Loucy (cell line): ENCODE measurements at regions not wholly inside any gene's neighbourhood (a gene's known extent, or its start where the extent isn't known, plus 50 kb on each side); places are given as distances from the start of the nearest gene placed in this dataset.

Experiments used
- H2AFZ ChIP-seq: fragments of 200-600 bp; sonication (generic); 2 replicates; pipeline ENCODE4 v1.6.0; 2016; ENCODE audit warnings: antibody characterized with exemption, mild to moderate bottlenecking, low read length, moderate library complexity
- H3F3A ChIP-seq: fragments of 200-600 bp; 2 replicates; pipeline ENCODE4 v1.6.0; 2016; ENCODE audit warnings: antibody characterized with exemption, low read depth, mild to moderate bottlenecking
- H3K27me3 ChIP-seq: fragments of 200-600 bp; sonication (generic); 2 replicates; pipeline ENCODE4 v1.6.1; 2014; ENCODE audit warnings: low read length, mild to moderate bottlenecking; ENCODE audit not compliant: insufficient read depth, poor library complexity, severe bottlenecking
- H3K36me3 ChIP-seq: fragments of 200-600 bp; sonication (generic); 2 replicates; pipeline ENCODE4 v1.6.1; 2016; ENCODE audit warnings: low read length; ENCODE audit not compliant: insufficient read depth
- H3K4me1 ChIP-seq: fragments of 200-600 bp; sonication (generic); 2 replicates; pipeline ENCODE4 v1.5.1; 2014; ENCODE audit warnings: low read length, mild to moderate bottlenecking; ENCODE audit not compliant: insufficient read depth, poor library complexity, severe bottlenecking
- H3K4me2 ChIP-seq: fragments of 200-600 bp; sonication (generic); 2 replicates; pipeline ENCODE4 v1.6.0; 2014; ENCODE audit warnings: antibody characterized with exemption, low read length, low read depth, mild to moderate bottlenecking; ENCODE audit not compliant: poor library complexity, severe bottlenecking
- H3K4me3 ChIP-seq: fragments of 200-600 bp; sonication (generic); 2 replicates; pipeline ENCODE4 v1.5.1; 2014; ENCODE audit warnings: low read length, mild to moderate bottlenecking, mixed read lengths; ENCODE audit not compliant: poor library complexity, severe bottlenecking
- H3K79me2 ChIP-seq: fragments of 200-600 bp; sonication (generic); 2 replicates; pipeline ENCODE4 v1.6.1; 2014; ENCODE audit warnings: low read length; ENCODE audit not compliant: insufficient read depth
- H3K9ac ChIP-seq: fragments of 200-600 bp; sonication (generic); 2 replicates; pipeline ENCODE4 v1.6.0; 2014; ENCODE audit warnings: mild to moderate bottlenecking, low read depth, low read length, moderate library complexity; ENCODE audit not compliant: poor library complexity, severe bottlenecking
- H3K9me2 ChIP-seq: fragments of 200-600 bp; sonication (generic); replicated peaks from 2 replicates; pipeline ENCODE4 v1.6.1; 2016; ENCODE audit warnings: low read depth, low read length, mixed read lengths
- H3K9me3 ChIP-seq: fragments of 200-600 bp; sonication (generic); 2 replicates; pipeline ENCODE4 v1.6.1; 2014; ENCODE audit warnings: mild to moderate bottlenecking, antibody characterized with exemption, low read length, low read depth; ENCODE audit not compliant: insufficient read depth
- H4K20me1 ChIP-seq: fragments of 200-600 bp; sonication (generic); 2 replicates; pipeline ENCODE4 v1.6.0; 2014; ENCODE audit warnings: antibody characterized with exemption, low read length, mild to moderate bottlenecking; ENCODE audit not compliant: insufficient read depth, poor library complexity, severe bottlenecking
- EZH2phosphoT487 ChIP-seq: fragments of 200-600 bp; IDR thresholded peaks from 2 replicates; pipeline ENCODE4 v1.6.1; 2018; ENCODE audit warnings: antibody characterized with exemption, mild to moderate bottlenecking, moderate library complexity, borderline replicate concordance
- TF ChIP-seq, protein P1 (sequence below): fragments of 200-600 bp; sonication (generic); conservative IDR thresholded peaks from 2 replicates; pipeline ENCODE4 v1.5.1; 2014; ENCODE audit warnings: mild to moderate bottlenecking, antibody characterized with exemption, low read length

DNA sequence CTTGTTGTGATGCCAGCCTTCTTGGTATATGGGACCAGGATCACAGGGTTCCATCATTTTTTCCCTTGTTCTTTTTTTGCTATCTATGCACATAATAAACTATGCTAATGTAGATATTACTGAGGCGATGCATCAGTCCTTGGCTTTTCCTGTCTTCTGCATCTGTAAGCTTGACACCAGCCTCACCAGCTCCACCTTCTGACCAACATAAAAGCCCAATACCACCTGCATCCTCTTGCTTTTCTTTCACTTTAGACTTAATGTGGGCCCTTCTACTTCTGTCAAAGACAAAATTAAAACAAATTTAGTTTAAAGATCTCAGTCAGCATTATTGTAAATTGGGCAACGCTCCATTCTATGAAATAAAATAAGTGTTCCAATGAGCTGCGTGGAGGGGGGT is 1718.8 kb upstream of the PCDH10 start:
- Histone ChIP-seq H2AFZ (peak overlapping the region; percentile 90), H3K4me3 (peak overlapping the region; percentile 49), H3K9me2 (no peaks in the 10 kb centered on the region)

DNA sequence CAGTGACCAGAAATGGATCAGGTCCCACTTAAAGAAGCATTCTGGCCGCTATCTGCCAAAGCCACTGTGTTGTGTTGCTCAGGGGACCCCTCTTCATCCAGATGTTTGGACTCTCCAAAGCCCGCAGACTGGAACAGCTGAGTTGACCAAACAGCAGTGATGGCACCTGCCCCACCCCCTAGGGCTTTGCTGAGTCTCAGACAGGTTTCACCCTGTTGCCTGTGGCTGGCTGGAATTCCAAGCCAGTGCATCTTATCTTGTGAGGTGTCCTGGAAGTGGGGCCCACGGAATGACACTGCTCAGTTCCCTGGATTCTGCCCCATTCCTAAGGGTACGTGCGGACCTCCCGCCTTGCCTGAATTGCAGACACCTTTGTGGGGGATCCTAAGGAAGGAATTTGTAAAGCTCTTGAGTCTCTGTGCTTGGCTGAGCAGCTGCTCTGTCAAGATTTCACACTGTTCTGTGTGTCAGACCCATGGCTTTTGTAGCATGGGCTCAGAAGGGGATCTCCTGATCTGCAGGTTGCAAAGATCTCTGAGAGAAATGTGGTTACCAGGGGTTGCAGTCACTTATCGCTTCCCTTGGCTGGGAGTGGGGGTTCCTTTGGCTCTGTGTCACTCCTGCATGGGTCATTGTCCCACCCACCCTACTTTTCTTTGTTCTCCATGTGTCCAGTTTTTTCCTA is 1707.9 kb upstream of the PCDH10 start:
- Histone ChIP-seq H3K9ac (no peak overlapping the region), H3K4me1 (no peaks in the 10 kb centered on the region), H2AFZ (no peak overlapping the region)

More for the DNA sequence above, 1718.8 kb upstream of the PCDH10 start:
- H3K79me2 ChIP-seq, result no peaks in the 10 kb centered on the region
- no peaks in the 10 kb centered on the region for H3K27me3 ChIP-seq
- TF ChIP-seq, protein P1, sequence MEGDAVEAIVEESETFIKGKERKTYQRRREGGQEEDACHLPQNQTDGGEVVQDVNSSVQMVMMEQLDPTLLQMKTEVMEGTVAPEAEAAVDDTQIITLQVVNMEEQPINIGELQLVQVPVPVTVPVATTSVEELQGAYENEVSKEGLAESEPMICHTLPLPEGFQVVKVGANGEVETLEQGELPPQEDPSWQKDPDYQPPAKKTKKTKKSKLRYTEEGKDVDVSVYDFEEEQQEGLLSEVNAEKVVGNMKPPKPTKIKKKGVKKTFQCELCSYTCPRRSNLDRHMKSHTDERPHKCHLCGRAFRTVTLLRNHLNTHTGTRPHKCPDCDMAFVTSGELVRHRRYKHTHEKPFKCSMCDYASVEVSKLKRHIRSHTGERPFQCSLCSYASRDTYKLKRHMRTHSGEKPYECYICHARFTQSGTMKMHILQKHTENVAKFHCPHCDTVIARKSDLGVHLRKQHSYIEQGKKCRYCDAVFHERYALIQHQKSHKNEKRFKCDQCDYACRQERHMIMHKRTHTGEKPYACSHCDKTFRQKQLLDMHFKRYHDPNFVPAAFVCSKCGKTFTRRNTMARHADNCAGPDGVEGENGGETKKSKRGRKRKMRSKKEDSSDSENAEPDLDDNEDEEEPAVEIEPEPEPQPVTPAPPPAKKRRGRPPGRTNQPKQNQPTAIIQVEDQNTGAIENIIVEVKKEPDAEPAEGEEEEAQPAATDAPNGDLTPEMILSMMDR, result peak; percentile 75
- TF ChIP-seq EZH2phosphoT487, result no peak
- H3K4me2 ChIP-seq, result peak overlapping the region; percentile 64
- peaks cover 5% of the 10 kb centered on the region; the same call in 1 of the 2 replicates for H3K9me3 ChIP-seq
- H3K9ac ChIP-seq, result peak overlapping the region; percentile 48
- H4K20me1 ChIP-seq, result no peaks in the 10 kb centered on the region
- no peaks in the 10 kb centered on the region for H3F3A ChIP-seq
- H3K36me3 ChIP-seq, result no peaks in the 10 kb centered on the region
- peaks cover 5% of the 10 kb centered on the region for H3K4me1 ChIP-seq

DNA sequence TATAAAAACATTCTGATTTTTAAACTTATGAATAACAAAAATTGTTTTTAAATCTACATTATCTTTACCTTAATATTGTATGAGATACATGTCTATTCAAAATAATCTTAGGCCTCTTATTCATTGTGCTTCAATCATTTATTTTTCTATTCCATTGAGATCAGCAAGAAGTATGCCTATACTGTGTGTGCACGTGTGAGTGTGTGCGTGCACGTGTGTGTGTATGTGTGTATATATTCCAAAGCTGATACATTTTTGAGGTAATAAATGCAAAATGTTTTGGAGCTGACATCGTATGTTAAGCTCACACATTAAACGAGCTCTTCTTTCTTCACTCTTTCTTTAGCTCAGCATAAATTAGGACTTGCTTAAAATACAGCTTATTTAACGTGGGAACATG is 1701.2 kb upstream of the PCDH10 start:
- H3K4me3 ChIP-seq, result no peak overlapping the region
- no peaks in the 10 kb centered on the region for H3F3A ChIP-seq
- no peaks in the 10 kb centered on the region for H3K79me2 ChIP-seq
- H3K4me2 ChIP-seq, result no peak overlapping the region
- no peak for TF ChIP-seq EZH2phosphoT487
- TF ChIP-seq, protein P1, result no peak
- no peaks in the 10 kb centered on the region for H3K36me3 ChIP-seq
- no peaks in the 10 kb centered on the region for H3K9me3 ChIP-seq
- no peaks in the 10 kb centered on the region for H4K20me1 ChIP-seq
- no peaks in the 10 kb centered on the region for H3K9me2 ChIP-seq
- H3K4me1 ChIP-seq, result peaks cover 6% of the 10 kb centered on the region
- no peak overlapping the region for H3K9ac ChIP-seq
- no peak overlapping the region for H2AFZ ChIP-seq
- no peaks in the 10 kb centered on the region for H3K27me3 ChIP-seq

More for the DNA sequence above, 1707.9 kb upstream of the PCDH10 start:
- Histone ChIP-seq H3K9me3 (no peaks in the 10 kb centered on the region; the same call in 1 of the 2 replicates), H3K4me2 (no peak overlapping the region), H3K79me2 (no peaks in the 10 kb centered on the region), H3K4me3 (no peak overlapping the region), H4K20me1 (no peaks in the 10 kb centered on the region), H3K36me3 (no peaks in the 10 kb centered on the region), H3F3A (no peaks in the 10 kb centered on the region), H3K27me3 (no peaks in the 10 kb centered on the region), H3K9me2 (no peaks in the 10 kb centered on the region)
- TF ChIP-seq EZH2phosphoT487, result no peak
- TF ChIP-seq, protein P1, result no peak
